T47D (cell line): ENCODE measurements at regions not wholly inside any gene's neighbourhood (a gene's known extent, or its start where the extent isn't known, plus 50 kb on each side); places are given as distances from the start of the nearest gene placed in this dataset.
A peak's percentile ranks its signal among the peaks of the same experiment; 100 is the strongest.
"Not testable (repeated sequence)": the region's sequence is repeated elsewhere in the genome, so short reads cannot be mapped to it uniquely, and the experiment has no call there.

Experiments used
- DNase-seq, 2 experiments: peaks; one replicate each; pipeline versions ENCODE4 v3.0.0 to v3.0.0-alpha.2; 2011 to 2012; ENCODE audit warnings: low read depth in 1 of 2, low spot score in 1 of 2
- JUND ChIP-seq: IDR thresholded peaks from 2 replicates; pipeline ENCODE4 v1.6.1; 2012; ENCODE audit warnings: low read depth
- in situ Hi-C: cut with HindIII; loops from 2 replicates; pipeline ENCODE4 v1.10.0; 2016; ENCODE audit warnings: low sequenced_read_pairs, low pct_unique_long_range_greater_than_20kb

DNA sequence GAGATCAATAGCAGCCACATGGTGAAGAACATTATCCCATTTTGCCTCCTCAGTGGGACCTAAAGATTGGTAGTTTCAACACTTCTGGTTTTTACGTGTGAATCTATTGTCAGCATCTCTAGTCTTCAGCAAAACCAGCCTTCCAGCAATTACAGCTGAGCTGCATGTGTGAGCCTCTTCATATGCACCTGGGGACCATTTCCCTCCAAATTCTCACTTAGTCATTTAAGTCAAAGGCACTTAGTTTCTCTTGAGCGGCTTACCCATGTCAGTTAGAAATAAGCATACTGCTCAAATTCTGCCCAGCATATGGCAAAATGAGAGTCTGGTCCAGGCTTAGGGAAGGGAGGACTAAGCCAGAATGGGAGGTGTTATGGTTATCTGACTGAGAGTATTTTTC, 99.7 kb upstream of the NXPH2 start:
- DNase-seq = no peak
- in situ Hi-C loops = no loop called here
- TF ChIP-seq JUND = no peak

GRCh38 chr2:138877421-138877820, 97.2 kb upstream of the NXPH2 start:
- no peak for TF ChIP-seq JUND
- DNase-seq = no peak
- in situ Hi-C loops = no loop called here

- no peak for TF ChIP-seq JUND
- no peak for DNase-seq
- in situ Hi-C loops = no loop called here
Measured at GRCh38 chr2:138874251-138874650, 94.1 kb upstream of the NXPH2 start.

DNA sequence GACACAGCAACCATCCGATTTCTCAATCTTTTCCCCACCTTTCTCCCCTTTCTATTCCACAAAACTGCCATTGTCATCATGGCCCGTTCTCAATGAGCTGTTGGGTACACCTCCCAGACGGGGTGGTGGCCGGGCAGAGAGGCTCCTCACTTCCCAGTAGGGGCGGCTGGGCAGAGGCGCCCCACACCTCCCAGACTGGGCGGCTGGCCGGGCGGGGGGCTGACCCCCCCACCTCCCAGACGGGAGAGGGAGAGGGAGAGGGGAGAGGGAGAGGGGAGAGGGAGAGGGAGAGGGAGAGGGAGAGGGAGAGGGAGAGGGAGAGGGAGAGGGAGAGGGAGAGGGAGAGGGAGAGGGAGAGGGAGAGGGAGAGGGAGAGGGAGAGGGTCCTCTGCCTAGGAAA, 91.9 kb upstream of the NXPH2 start:
- in situ Hi-C loops, DNase-seq: not testable (repeated sequence)

DNA sequence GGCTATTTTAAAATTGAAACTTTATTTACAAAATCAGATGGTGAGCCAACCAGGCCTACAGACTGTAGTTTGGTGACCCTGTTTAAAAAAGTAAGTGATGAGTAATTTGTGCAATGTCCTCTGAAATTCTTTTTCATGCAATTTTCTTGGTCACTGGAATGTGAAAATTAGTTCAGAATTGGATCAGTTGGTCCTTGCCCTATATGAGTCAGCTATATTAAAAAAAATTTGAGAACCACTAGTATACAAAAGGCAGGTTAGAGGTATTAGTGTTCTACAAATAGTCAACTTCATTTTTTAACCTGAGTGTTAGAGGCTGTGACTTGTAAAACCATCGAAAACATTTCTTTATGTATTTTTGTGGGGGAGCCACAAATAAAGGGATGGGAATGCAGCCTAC, 91.1 kb upstream of the NXPH2 start:
- in situ Hi-C loops = no loop called here
- DNase-seq = no peak
- TF ChIP-seq JUND = no peak

- TF ChIP-seq JUND = no peak
- no peak for DNase-seq
- in situ Hi-C loops = no loop called here
Measured at GRCh38 chr2:138867341-138867740, 87.2 kb upstream of the NXPH2 start.

DNA sequence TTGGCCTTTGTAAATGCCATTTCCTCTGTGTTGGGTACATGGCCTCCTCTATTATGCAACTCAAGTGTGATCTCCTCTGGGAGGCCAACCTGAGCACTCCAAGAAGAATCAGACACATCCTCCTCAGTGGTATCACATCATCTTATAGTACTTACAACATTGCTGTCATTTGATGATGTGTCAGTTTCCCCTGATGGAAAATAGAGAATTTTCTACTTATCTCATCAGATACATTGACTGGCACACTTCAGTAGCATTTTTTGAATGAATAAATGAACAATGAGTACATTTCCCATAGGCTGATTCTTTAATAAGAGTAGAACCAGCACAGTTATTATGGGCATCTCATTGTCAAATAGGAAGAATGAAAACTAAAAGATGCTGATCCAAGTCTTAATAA, 86.6 kb upstream of the NXPH2 start:
- no peak for DNase-seq
- no peak for TF ChIP-seq JUND
- in situ Hi-C loops = no loop called here

DNA sequence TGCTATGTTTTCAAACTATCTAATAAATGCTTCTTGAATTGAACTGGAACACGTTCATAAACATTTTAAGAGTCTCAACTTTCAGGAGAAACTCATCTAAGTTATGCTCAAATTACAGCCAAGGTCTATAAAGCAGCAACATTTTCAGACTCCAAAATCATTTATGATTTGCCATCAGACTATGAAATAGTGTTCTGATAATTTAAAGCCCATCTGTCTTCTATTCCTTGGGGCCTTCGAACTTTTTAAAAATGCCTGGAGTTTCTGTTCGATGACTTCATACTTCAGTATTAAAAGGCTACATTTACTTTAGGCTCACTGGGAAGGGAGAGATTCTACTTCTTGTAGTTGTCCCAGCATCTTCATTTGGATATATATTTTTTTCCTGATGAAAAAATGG, 73.6 kb upstream of the NXPH2 start:
- no peak for TF ChIP-seq JUND
- in situ Hi-C loops = no loop called here
- no peak for DNase-seq

- no peak for TF ChIP-seq JUND
- in situ Hi-C loops = no loop called here
- no peak for DNase-seq
Measured at GRCh38 chr2:138853296-138853695, 73.1 kb upstream of the NXPH2 start.

DNA sequence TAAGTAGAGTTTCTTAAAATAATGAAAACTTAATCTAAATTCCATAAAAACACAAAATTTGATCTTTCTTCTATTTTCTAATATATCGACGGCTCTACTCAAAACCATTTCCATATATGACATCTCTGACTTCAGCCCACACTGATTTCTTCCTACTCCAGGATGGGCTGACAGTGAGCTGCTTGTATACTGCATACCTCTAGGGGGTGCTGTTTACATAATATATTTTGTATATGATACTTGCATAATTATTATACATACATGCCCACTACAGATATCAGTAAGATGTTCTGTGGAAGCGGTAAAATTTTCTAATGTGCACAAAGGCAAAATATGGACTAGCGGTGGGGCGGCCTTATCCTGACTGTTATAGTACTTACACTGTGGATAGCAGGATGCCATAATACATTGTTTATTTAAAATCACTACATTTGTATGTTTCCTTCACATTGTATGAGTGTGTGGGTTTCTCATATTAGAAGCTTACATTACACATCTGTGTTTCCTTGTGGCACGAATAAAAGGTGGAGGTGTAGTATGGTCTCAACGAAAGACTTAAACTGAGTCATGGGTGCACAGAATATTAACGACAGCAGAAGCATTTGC, 66.1 kb upstream of the NXPH2 start:
- TF ChIP-seq JUND = no peak
- in situ Hi-C loops = no loop called here
- DNase-seq = peak; percentile 12 to 46

DNA sequence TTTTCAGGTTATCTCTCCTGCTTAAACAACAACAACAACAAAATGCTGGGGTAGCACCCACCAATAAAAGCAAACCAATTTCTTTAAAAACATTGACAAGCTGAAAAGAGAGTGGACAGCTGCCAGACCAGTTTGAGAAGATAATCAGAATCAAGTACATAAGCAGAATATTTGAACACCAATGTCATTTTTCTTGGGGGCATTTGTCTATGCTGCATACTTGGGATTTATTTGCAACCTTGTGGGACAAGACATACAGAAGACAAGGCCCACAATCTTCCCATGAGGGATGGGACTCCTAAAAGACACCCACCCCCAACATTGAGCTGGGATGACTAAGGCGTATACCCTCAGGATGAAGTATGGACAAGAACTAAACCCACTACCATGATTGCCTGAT, 62.2 kb upstream of the NXPH2 start:
- in situ Hi-C loops = no loop called here
- peak in 1 of 2 experiments; percentile 12 for DNase-seq
- TF ChIP-seq JUND = no peak

DNA sequence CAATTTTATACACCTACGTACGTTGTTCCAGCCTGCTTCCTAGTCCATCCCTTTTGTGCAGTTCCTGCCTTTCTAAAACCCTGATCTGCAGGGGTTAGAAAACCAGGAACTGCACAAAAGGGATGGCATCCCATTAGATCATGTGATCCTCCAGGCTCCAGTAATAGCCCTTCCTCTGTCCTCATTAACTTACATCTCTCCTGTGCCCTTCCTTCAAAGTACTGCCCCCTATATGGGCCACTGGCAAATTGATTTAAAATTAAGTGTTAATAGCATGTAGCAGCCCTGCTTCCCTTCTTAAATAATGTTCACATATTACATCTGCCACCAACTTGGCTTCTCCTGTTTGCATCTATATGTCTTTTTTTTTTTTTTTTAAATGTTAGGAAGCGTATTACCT, 61.3 kb upstream of the NXPH2 start:
- DNase-seq = no peak
- TF ChIP-seq JUND = no peak
- in situ Hi-C loops = no loop called here

DNA sequence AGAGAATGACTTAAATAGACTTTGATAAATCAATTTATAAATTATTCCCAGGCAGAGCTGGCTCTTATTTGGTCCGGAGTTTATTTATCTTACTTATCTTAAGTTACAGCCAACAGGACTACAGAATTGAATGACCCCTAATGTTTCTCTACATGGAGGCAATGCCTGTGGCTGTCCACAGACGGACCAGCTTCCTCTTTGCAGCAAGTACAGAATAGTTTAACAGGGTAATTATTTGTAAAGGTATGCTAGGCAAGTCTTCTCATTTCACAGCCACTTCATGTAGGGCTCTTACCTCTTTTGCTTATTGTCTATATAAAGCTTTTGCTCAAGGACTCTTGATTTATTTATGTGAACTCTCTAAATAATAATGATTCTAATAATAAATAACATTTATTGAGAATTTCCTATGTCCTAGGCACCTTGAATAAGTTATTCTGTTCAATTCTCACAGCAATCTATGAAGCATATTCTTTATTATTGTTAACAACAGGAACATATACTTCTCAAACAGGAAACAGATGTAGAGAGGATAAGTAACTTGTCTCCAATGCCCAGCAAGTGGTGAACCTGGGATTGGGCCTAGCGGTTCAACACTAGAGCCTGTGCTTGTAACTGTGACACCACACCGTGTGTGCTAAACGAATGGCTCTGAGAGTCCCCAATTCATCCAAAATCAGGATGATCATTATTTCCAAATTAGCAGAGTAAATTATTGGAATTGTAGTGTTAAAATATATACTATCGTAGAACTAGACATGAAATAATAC, 58.8 kb upstream of the NXPH2 start:
- in situ Hi-C loops = no loop called here
- DNase-seq = no peak
- no peak for TF ChIP-seq JUND

DNA sequence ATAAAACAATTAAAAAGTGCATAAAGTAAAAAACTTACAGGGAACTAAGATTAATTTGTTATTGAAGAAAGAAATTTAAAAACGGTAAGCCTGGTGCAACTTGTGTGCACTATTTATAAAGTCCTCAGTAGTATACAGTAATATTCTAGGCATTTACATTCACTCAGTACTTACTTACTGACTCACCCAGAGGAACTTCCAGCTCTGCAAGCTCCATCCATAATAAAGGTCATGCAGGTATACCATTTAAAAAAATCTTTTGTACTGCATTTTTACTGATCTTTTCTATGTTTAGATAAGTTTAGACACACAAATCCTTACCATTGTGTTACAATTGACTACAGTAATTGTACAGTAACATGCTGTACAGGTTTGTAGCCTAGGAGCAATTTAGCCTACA, 51.5 kb upstream of the NXPH2 start:
- no peak for DNase-seq
- in situ Hi-C loops = no loop called here

More for the DNA sequence above, 51.5 kb upstream of the NXPH2 start:
- no peak for TF ChIP-seq JUND
